Activated B cell treated with CpG ODN at 0.5 μM for 24 hours (primary cell): ENCODE measurements at regions not wholly inside any gene's neighbourhood (a gene's known extent, or its start where the extent isn't known, plus 50 kb on each side); places are given as distances from the start of the nearest gene placed in this dataset.

Experiments used
- ATAC-seq: fragments of 200-7000 bp; cut with Tn5 transposase; one replicate; pipeline ENCODE4 v1.10.0; 2021; ENCODE audit warnings: low read depth, mild to moderate bottlenecking, moderate library complexity
- CTCF ChIA-PET: fragments of 350-600 bp; sonication (Branson Sonifier 250); formaldehyde crosslinking; loops from one replicate; lab custom pipeline; 2021; ENCODE audit warnings: antibody characterized with exemption; lab: Charles Lee
- POLR2A ChIA-PET: fragments of 350-600 bp; sonication (Branson Sonifier 250); formaldehyde crosslinking; loops from one replicate; lab custom pipeline; 2021; ENCODE audit warnings: antibody characterized with exemption; lab: Charles Lee
- DNase-seq: peaks from one replicate; pipeline ENCODE4 v3.0.0; 2022
- H3K27ac Mint-ChIP-seq: one replicate; pipeline ENCODE4 v1.8.0; 2020; ENCODE audit warnings: mixed read lengths
- H3K27me3 Mint-ChIP-seq: one replicate; pipeline ENCODE4 v1.8.0; 2021; ENCODE audit warnings: mixed read lengths
- H3K36me3 Mint-ChIP-seq: one replicate; pipeline ENCODE4 v1.8.0; 2021; ENCODE audit warnings: low read depth, mixed read lengths
- H3K4me1 Mint-ChIP-seq: one replicate; pipeline ENCODE4 v1.8.0; 2021; ENCODE audit warnings: mixed read lengths
- H3K4me3 Mint-ChIP-seq: one replicate; pipeline ENCODE4 v1.8.0; 2020; ENCODE audit warnings: mild to moderate bottlenecking, mixed read lengths
- H3K9me3 Mint-ChIP-seq: one replicate; pipeline ENCODE4 v1.8.0; 2020; ENCODE audit warnings: mixed read lengths
- intact Hi-C: fragments of 100-400 bp; cut with micrococcal nuclease; formaldehyde crosslinking; loops from one replicate; pipeline ENCODE4 v1.15.1; 2024
- TF ChIP-seq, protein P1 (sequence below): fragments of 200-600 bp; IDR thresholded peaks from one replicate; pipeline ENCODE4 v1.8.0; 2022; ENCODE audit warnings: antibody characterized with exemption, mild to moderate bottlenecking

DNA sequence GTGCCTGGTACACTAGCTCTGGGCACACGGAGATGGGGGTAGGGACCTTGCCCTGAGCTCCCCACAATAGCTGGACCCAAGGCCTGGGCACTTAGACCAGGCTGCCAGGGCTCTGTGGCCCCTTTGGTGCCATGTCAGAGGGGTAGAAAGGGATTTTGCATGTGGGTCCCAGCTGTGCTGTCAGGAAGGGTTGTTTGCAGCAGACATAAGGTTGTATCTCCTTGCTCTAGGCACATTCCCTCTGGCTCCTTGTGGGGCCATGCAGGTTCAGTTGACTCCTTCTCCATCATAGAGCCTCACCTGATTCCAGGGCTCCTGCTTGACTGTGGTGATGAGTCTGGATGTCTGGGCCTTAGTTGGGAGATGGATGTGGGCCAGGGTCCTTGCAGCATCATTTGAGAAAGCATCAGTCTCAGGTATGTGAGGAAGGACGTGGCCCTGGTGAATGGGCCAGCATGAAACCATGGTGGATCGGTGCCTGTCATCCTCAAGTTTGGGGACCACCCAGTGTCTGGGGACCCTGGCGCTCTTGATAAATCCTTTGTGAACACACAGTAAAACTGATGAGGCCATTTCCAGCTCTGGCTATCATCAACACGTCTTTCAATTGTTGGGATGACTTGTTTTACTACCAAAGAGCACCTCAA is 461.9 kb upstream of the HS6ST1 start:
- CTCF ChIA-PET = no interaction called here
- no peak overlapping the region for H3K4me3 Mint-ChIP-seq
- no peaks in the 10 kb centered on the region for H3K27me3 Mint-ChIP-seq
- H3K27ac Mint-ChIP-seq = no peak overlapping the region
- DNase-seq = no peak
- POLR2A ChIA-PET = no interaction called here
- no peak for ATAC-seq
- H3K4me1 Mint-ChIP-seq = no peaks in the 10 kb centered on the region
- TF ChIP-seq, protein P1, sequence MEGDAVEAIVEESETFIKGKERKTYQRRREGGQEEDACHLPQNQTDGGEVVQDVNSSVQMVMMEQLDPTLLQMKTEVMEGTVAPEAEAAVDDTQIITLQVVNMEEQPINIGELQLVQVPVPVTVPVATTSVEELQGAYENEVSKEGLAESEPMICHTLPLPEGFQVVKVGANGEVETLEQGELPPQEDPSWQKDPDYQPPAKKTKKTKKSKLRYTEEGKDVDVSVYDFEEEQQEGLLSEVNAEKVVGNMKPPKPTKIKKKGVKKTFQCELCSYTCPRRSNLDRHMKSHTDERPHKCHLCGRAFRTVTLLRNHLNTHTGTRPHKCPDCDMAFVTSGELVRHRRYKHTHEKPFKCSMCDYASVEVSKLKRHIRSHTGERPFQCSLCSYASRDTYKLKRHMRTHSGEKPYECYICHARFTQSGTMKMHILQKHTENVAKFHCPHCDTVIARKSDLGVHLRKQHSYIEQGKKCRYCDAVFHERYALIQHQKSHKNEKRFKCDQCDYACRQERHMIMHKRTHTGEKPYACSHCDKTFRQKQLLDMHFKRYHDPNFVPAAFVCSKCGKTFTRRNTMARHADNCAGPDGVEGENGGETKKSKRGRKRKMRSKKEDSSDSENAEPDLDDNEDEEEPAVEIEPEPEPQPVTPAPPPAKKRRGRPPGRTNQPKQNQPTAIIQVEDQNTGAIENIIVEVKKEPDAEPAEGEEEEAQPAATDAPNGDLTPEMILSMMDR = no peak
- H3K36me3 Mint-ChIP-seq = no peaks in the 10 kb centered on the region
- intact Hi-C loops = no loop called here
- no peaks in the 10 kb centered on the region for H3K9me3 Mint-ChIP-seq

DNA sequence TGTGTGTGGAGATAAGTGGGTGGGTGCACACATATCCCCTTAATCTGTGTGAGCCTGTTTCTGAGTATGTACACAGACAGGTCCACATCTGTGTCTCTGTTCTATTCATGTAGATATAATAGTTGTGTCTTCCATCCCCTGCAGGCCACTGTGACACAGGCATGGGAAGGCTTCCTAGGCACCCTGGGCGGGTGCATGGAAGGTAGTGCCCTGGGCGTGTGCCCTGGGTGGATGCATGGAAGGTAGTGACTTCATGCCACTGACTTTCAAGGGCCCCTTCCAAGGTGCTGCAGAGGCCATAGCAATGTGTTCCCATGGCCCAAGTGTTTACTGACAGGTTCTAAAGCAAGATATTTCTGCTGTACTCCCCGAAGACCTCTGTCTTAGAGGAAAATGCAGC is 462.5 kb upstream of the HS6ST1 start:
- intact Hi-C loops = no loop called here
- POLR2A ChIA-PET = no interaction called here
- Mint-ChIP-seq H3K27me3 (no peaks in the 10 kb centered on the region), H3K4me3 (no peak overlapping the region), H3K9me3 (no peaks in the 10 kb centered on the region), H3K27ac (no peak overlapping the region), H3K4me1 (no peaks in the 10 kb centered on the region), H3K36me3 (no peaks in the 10 kb centered on the region)
- TF ChIP-seq, protein P1 = no peak
- CTCF ChIA-PET = no interaction called here
- ATAC-seq (no peak), DNase-seq (no peak)

DNA sequence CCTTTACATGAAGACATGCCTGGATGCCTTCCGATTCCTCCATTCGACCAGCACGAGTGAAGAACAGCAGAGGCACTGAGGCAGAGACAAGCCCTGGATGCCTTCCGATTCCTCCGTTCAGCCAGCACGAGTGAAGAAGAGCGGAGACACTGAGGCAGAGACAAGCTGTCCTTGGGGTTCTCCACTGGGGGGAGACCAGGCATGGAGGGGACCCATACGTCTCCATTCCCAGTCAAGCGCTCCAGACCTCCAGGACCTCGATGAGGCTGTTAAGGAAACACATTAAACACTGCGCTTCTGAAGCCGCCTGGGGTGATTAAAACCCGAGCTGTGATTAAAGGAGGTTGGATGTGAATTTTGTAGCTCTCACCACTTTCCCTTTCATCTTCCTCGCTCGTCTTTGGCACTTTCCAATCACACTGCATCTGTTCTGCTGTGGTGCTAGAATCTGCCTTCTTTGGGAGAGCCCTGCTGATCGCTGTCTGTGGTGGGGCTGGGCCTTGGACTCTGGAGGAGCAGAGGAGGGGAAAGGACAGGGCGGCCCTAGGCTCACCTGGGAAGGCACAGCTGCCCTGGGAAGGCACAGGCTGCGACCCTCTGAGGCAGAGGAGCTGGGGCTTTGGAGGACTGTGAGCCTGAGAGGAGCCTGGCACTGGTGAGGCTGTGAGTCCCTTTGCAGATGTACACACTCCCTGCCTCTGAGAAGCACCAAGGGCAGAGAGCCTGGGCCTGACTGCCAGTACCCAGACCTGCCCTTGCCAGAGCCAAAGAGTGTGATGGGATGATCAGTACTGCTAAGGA is 463.1 kb upstream of the HS6ST1 start:
- TF ChIP-seq, protein P1 = no peak
- ATAC-seq = no peak
- CTCF ChIA-PET = no interaction called here
- H3K36me3 Mint-ChIP-seq = no peaks in the 10 kb centered on the region
- H3K4me1 Mint-ChIP-seq = no peaks in the 10 kb centered on the region
- H3K27me3 Mint-ChIP-seq = peaks cover 3% of the 10 kb centered on the region
- H3K27ac Mint-ChIP-seq = no peak overlapping the region
- H3K9me3 Mint-ChIP-seq = no peaks in the 10 kb centered on the region
- no peak overlapping the region for H3K4me3 Mint-ChIP-seq
- intact Hi-C loops = no loop called here
- no peak for DNase-seq
- POLR2A ChIA-PET = no interaction called here

DNA sequence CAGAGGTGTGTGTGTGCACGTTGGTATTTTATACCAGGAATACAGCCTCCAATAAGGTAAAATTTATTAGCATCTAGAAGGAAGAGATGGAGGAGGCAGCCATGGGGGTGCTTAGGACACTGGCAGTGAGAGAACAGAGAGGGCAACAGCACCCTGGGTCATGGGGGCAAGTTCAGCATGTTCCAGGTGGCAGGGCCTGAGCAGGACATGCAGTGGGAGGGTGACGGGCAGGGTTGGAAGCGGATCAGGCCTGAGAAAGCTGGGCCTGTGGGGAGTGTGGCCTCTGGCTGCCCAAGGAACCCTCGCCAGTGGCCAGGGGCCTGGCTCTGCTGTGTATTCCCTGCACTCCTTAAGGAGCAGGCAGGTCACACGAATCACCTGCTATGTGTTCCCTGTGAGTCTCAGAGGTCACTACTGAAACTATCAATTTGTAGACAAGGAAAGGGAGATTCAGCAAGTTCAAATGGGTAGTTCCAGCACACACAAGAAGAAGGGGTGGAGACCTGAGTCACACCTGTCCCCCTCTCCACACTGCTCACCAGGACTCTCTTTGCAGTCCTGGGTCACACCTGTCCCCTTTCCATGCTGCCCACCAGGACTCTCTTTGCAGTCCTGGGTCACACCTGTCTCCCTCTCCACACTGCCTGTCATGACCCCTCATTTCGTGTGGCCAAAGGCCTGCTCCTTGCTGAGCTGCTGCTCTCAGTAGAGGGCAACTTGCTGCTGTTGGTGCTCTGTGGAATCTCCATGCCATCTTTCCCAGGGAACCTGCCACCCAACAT is 463.9 kb upstream of the HS6ST1 start:
- ChIA-PET POLR2A (no interaction called here), CTCF (no interaction called here)
- no peak for DNase-seq
- H3K36me3 Mint-ChIP-seq = no peaks in the 10 kb centered on the region
- intact Hi-C loops = no loop called here
- ATAC-seq = no peak
- peaks cover 3% of the 10 kb centered on the region for H3K27me3 Mint-ChIP-seq
- H3K9me3 Mint-ChIP-seq = no peaks in the 10 kb centered on the region
- H3K4me3 Mint-ChIP-seq = no peak overlapping the region
- no peaks in the 10 kb centered on the region for H3K4me1 Mint-ChIP-seq
- TF ChIP-seq, protein P1 = no peak
- H3K27ac Mint-ChIP-seq = no peak overlapping the region

DNA sequence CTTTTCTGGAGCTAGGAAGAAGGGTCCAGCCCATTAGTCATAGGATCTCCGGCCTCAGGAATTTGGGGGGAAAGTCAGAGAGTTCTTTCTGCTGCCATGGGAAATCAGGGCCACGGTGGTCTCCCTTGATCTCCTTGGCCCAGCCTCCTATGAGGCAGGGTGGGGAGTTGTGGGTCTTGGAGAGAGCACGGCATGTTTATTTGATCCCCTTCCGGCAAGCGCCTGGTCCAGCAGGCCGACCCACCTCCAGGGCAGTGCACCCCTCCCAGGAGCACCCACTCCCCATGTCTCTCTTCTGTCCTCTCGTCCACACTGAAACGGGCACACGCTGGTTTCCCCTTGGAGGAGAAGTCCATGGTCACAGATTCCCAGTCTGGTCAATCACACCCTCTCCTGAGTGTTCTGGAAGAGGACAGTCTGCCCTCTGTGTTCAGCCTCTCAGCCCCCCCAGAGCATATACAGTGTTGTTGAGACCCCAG is 464.6 kb upstream of the HS6ST1 start:
- Mint-ChIP-seq H3K27me3 (peaks cover 3% of the 10 kb centered on the region), H3K36me3 (no peaks in the 10 kb centered on the region), H3K9me3 (no peaks in the 10 kb centered on the region), H3K4me3 (no peak overlapping the region), H3K4me1 (no peaks in the 10 kb centered on the region), H3K27ac (no peak overlapping the region)
- DNase-seq (no peak), ATAC-seq (no peak)
- CTCF ChIA-PET = no interaction called here
- POLR2A ChIA-PET = no interaction called here
- TF ChIP-seq, protein P1 = no peak
- intact Hi-C loops = no loop called here
